ENCODE measurements at regions not wholly inside any gene's neighbourhood (a gene's known extent, or its start where the extent isn't known, plus 50 kb on each side); places are given as distances from the start of the nearest gene placed in this dataset.

DNA sequence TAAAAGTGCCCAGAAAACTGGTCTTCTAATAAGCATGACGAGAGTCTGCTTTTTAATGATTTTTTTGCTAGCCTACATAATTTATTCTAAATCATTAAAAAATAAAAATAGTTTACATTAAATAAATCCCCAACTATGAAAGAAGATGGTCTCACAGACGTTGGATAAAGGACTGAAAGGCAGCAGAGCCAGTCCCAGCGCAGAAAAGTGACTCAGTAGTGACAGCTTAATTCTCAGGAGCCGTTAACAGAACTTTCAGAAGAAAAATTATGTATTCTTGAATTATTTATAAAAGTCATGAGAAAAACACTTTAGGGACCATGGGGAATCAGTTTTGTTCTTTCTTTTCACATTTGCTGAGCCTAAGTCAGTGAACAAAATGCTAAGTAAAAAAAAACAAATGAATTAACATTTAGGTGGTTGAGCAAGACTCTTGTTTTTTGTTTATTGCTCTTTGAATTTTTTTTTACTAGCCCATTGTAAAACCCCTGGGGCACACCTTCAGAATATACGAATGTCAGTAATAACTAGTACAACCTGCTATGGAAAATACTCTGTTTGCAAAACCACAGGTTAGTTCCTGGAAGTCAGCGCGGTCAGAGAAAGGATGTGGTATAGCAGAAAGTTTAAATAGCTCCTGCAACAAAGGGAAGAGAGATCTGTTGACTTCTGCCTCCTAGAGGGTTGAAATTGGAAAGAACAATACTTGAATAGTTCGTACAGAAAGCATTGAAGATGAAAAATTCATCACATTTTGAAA is 50.4 kb upstream of the CCDC160 start:
- DNase-seq (ENCODE audit: low read depth): no peak
- TF ChIP-seq, protein P1, sequence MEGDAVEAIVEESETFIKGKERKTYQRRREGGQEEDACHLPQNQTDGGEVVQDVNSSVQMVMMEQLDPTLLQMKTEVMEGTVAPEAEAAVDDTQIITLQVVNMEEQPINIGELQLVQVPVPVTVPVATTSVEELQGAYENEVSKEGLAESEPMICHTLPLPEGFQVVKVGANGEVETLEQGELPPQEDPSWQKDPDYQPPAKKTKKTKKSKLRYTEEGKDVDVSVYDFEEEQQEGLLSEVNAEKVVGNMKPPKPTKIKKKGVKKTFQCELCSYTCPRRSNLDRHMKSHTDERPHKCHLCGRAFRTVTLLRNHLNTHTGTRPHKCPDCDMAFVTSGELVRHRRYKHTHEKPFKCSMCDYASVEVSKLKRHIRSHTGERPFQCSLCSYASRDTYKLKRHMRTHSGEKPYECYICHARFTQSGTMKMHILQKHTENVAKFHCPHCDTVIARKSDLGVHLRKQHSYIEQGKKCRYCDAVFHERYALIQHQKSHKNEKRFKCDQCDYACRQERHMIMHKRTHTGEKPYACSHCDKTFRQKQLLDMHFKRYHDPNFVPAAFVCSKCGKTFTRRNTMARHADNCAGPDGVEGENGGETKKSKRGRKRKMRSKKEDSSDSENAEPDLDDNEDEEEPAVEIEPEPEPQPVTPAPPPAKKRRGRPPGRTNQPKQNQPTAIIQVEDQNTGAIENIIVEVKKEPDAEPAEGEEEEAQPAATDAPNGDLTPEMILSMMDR (conservative IDR thresholded peaks at IDR 0.05; ENCODE audit: low read depth, low read length): no peak

More for the DNA sequence above, 50.4 kb upstream of the CCDC160 start:
- H3K4me3 ChIP-seq (ENCODE audit: low read length): no peak overlapping the region

Measured in retinal pigment epithelial cell (primary cell).